WTC11 (cell line): ENCODE measurements at regions not wholly inside any gene's neighbourhood (a gene's known extent, or its start where the extent isn't known, plus 50 kb on each side); places are given as distances from the start of the nearest gene placed in this dataset.

Experiments used
- CREB1 ChIP-seq: sonication (generic); formaldehyde crosslinking; IDR thresholded peaks from 2 replicates; pipeline ENCODE4 v1.8.0; 2023; ENCODE audit warnings: mild to moderate bottlenecking, missing genetic modification reagents
- GABPB1 ChIP-seq: sonication (generic); formaldehyde crosslinking; IDR thresholded peaks from 2 replicates; pipeline ENCODE4 v1.8.1; 2023; ENCODE audit warnings: mild to moderate bottlenecking, missing genetic modification reagents
- JUN ChIP-seq: sonication (generic); formaldehyde crosslinking; IDR thresholded peaks from 2 replicates; pipeline ENCODE4 v1.8.0; 2023; ENCODE audit warnings: mild to moderate bottlenecking, missing genetic modification reagents
- SMAD3 ChIP-seq: sonication (generic); formaldehyde crosslinking; IDR thresholded peaks from 2 replicates; pipeline ENCODE4 v1.8.0; 2022; ENCODE audit warnings: missing genetic modification reagents, mild to moderate bottlenecking, borderline replicate concordance
- TEAD4 ChIP-seq: sonication (generic); formaldehyde crosslinking; IDR thresholded peaks from 2 replicates; pipeline ENCODE4 v1.8.0; 2022; ENCODE audit warnings: mild to moderate bottlenecking, missing genetic modification reagents
- TF ChIP-seq, protein P1 (sequence below): fragments of 200-600 bp; IDR thresholded peaks from 2 replicates; pipeline ENCODE4 v1.8.0; 2022; ENCODE audit warnings: antibody characterized with exemption
- TF ChIP-seq, protein P2 (sequence below): sonication (generic); formaldehyde crosslinking; IDR thresholded peaks from 2 replicates; pipeline ENCODE4 v1.8.1; 2022; ENCODE audit warnings: missing genetic modification reagents, borderline replicate concordance
- TF ChIP-seq, protein P3 (sequence below): sonication (generic); formaldehyde crosslinking; IDR thresholded peaks from 2 replicates; pipeline ENCODE4 v1.8.1; 2023; ENCODE audit warnings: mild to moderate bottlenecking, missing genetic modification reagents, borderline replicate concordance
- TF ChIP-seq, protein P4 (sequence below): sonication (generic); formaldehyde crosslinking; IDR thresholded peaks from 2 replicates; pipeline ENCODE4 v1.8.1; 2022; ENCODE audit warnings: low read depth, mild to moderate bottlenecking, moderate library complexity, missing genetic modification reagents, borderline replicate concordance

DNA sequence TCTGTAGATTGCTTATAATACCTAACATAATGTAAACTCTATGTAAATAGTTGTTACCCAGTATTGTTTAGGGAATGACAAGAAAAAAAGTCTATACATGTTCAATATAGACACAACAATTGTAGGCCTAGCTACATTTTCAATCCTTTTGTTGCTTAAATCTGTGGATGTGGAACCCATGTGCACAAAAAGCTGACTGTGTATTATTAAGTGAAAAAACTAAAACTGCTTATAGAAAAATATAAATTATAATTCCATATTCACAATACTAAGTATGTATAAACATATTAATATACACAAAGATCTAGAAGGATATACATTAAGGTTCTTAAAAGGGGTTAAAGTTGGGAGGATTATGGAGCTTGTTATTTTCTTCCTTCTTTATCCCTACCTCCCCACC, 188.7 kb downstream of the PIK3R1 start:
- TF ChIP-seq, protein P1, sequence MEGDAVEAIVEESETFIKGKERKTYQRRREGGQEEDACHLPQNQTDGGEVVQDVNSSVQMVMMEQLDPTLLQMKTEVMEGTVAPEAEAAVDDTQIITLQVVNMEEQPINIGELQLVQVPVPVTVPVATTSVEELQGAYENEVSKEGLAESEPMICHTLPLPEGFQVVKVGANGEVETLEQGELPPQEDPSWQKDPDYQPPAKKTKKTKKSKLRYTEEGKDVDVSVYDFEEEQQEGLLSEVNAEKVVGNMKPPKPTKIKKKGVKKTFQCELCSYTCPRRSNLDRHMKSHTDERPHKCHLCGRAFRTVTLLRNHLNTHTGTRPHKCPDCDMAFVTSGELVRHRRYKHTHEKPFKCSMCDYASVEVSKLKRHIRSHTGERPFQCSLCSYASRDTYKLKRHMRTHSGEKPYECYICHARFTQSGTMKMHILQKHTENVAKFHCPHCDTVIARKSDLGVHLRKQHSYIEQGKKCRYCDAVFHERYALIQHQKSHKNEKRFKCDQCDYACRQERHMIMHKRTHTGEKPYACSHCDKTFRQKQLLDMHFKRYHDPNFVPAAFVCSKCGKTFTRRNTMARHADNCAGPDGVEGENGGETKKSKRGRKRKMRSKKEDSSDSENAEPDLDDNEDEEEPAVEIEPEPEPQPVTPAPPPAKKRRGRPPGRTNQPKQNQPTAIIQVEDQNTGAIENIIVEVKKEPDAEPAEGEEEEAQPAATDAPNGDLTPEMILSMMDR, result no peak
- no peak for TF ChIP-seq SMAD3 (CRISPR knock-in tag)
- TF ChIP-seq CREB1 (CRISPR knock-in tag), result no peak
- no peak for TF ChIP-seq JUN
- TF ChIP-seq, protein P2, sequence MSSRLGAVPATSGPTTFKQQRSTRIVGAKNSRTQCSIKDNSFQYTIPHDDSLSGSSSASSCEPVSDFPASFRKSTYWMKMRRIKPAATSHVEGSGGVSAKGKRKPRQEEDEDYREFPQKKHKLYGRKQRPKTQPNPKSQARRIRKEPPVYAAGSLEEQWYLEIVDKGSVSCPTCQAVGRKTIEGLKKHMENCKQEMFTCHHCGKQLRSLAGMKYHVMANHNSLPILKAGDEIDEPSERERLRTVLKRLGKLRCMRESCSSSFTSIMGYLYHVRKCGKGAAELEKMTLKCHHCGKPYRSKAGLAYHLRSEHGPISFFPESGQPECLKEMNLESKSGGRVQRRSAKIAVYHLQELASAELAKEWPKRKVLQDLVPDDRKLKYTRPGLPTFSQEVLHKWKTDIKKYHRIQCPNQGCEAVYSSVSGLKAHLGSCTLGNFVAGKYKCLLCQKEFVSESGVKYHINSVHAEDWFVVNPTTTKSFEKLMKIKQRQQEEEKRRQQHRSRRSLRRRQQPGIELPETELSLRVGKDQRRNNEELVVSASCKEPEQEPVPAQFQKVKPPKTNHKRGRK (CRISPR knock-in tag), result no peak
- TF ChIP-seq GABPB1, result no peak
- TF ChIP-seq, protein P3, sequence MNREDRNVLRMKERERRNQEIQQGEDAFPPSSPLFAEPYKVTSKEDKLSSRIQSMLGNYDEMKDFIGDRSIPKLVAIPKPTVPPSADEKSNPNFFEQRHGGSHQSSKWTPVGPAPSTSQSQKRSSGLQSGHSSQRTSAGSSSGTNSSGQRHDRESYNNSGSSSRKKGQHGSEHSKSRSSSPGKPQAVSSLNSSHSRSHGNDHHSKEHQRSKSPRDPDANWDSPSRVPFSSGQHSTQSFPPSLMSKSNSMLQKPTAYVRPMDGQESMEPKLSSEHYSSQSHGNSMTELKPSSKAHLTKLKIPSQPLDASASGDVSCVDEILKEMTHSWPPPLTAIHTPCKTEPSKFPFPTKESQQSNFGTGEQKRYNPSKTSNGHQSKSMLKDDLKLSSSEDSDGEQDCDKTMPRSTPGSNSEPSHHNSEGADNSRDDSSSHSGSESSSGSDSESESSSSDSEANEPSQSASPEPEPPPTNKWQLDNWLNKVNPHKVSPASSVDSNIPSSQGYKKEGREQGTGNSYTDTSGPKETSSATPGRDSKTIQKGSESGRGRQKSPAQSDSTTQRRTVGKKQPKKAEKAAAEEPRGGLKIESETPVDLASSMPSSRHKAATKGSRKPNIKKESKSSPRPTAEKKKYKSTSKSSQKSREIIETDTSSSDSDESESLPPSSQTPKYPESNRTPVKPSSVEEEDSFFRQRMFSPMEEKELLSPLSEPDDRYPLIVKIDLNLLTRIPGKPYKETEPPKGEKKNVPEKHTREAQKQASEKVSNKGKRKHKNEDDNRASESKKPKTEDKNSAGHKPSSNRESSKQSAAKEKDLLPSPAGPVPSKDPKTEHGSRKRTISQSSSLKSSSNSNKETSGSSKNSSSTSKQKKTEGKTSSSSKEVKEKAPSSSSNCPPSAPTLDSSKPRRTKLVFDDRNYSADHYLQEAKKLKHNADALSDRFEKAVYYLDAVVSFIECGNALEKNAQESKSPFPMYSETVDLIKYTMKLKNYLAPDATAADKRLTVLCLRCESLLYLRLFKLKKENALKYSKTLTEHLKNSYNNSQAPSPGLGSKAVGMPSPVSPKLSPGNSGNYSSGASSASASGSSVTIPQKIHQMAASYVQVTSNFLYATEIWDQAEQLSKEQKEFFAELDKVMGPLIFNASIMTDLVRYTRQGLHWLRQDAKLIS (CRISPR knock-in tag), result no peak
- TF ChIP-seq, protein P4, sequence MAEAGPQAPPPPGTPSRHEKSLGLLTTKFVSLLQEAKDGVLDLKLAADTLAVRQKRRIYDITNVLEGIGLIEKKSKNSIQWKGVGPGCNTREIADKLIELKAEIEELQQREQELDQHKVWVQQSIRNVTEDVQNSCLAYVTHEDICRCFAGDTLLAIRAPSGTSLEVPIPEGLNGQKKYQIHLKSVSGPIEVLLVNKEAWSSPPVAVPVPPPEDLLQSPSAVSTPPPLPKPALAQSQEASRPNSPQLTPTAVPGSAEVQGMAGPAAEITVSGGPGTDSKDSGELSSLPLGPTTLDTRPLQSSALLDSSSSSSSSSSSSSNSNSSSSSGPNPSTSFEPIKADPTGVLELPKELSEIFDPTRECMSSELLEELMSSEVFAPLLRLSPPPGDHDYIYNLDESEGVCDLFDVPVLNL (CRISPR knock-in tag), result no peak
- no peak for TF ChIP-seq TEAD4
